Right atrium auricular region (tissue), 2 donors: ENCODE measurements at regions not wholly inside any gene's neighbourhood (a gene's known extent, or its start where the extent isn't known, plus 50 kb on each side); places are given as distances from the start of the nearest gene placed in this dataset.

ENCODE experiments used
- DNase-seq: peaks from one replicate; pipeline ENCODE4 v3.0.0-alpha.2; 2019; ENCODE audit warnings: low spot score
- H3K27ac ChIP-seq, 2 donors: fragments of 200-600 bp; sonication (generic); 1 replicate in 1 of 2; 2 replicates in 1 of 2; pipeline ENCODE4 v1.5.1; 2016 to 2019
- H3K27me3 ChIP-seq, 2 donors: fragments of 200-600 bp; sonication (generic); one replicate each; pipeline versions ENCODE4 v1.5.1 to v1.6.0; 2017 to 2019
- H3K36me3 ChIP-seq: fragments of 200-600 bp; sonication (generic); one replicate; pipeline ENCODE4 v1.5.1; 2016
- H3K4me1 ChIP-seq, 2 donors: fragments of 200-600 bp; sonication (generic); one replicate each; pipeline versions ENCODE4 v1.5.1 to v1.6.0; 2017 to 2019
- H3K4me3 ChIP-seq, 2 donors: fragments of 200-600 bp; sonication (generic); 1 replicate in 1 of 2; 2 replicates in 1 of 2; pipeline ENCODE4 v1.5.1; 2017 to 2019; ENCODE audit warnings: mild to moderate bottlenecking in 1 of 2, moderate library complexity in 1 of 2
- H3K9me3 ChIP-seq, 2 donors: fragments of 200-600 bp; sonication (generic); one replicate each; pipeline ENCODE4 v1.5.1; 2019
- TF ChIP-seq, protein P1 (sequence below), 2 donors: fragments of 200-600 bp; sonication (generic); IDR thresholded peaks; one replicate each; pipeline ENCODE4 v1.5.1; 2019; ENCODE audit warnings: antibody characterized with exemption in 2 of 2

DNA sequence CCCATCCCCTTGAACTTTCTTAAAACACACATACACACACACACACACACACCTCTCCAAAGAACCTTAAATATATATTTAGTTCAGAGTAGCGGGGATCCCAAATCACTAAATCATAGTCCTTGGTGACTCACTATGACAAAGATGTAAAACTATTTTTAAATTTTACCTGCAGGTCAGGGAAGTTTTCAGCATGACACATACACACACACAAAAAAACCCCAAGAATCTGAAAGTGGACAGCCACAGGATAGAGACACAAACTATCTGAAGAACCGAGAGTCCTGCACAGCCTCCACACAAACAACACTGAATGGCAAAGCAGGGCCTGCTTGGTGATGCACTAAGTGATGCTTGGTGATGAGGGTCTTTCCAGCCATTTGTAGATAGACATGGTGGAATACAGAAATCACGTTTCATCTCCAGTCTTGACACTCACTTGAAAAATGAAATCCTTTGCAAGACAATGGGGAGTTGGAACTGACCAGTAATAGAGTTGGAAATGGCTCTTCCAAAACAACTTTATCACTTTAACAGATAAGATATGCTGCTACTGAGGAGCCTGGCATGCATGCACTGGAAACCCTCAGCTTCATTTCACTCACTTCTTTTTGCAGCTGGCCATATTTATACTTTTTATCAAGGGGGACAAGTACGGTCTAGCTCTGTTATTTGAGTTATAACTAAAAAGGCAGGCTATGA lies 307.3 kb downstream of the RAPGEF2 start:
- Histone ChIP-seq H3K27ac (no peak overlapping the region), H3K9me3 (no peaks in the 10 kb centered on the region), H3K36me3 (no peaks in the 10 kb centered on the region), H3K27me3 (no peaks in the 10 kb centered on the region), H3K4me1 (peaks cover 0 to 6% of the 10 kb centered on the region in 2 donors), H3K4me3 (no peak overlapping the region)
- TF ChIP-seq, protein P1, sequence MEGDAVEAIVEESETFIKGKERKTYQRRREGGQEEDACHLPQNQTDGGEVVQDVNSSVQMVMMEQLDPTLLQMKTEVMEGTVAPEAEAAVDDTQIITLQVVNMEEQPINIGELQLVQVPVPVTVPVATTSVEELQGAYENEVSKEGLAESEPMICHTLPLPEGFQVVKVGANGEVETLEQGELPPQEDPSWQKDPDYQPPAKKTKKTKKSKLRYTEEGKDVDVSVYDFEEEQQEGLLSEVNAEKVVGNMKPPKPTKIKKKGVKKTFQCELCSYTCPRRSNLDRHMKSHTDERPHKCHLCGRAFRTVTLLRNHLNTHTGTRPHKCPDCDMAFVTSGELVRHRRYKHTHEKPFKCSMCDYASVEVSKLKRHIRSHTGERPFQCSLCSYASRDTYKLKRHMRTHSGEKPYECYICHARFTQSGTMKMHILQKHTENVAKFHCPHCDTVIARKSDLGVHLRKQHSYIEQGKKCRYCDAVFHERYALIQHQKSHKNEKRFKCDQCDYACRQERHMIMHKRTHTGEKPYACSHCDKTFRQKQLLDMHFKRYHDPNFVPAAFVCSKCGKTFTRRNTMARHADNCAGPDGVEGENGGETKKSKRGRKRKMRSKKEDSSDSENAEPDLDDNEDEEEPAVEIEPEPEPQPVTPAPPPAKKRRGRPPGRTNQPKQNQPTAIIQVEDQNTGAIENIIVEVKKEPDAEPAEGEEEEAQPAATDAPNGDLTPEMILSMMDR (IDR thresholded peaks at IDR 0.05): no peak
- no peak for DNase-seq

DNA sequence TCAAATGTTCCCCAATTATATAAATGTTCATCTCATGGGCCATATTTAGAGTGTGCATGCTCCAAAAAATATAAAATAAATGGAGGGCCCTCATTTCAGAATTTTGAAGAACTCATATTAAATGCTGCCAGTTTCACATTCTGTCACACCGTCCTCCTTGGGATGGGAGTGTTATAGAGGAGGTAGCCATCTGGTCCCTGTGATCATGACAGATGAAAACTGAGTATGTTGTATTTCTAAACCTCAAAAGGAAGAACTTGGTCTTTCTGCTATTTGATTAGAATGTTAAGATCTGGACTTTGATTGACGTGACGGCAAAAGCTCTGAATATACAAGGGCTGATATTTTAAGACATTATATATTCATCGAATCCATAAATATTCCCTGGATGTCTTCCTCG lies 308.0 kb downstream of the RAPGEF2 start:
- H3K4me1 ChIP-seq: peaks cover 0 to 6% of the 10 kb centered on the region in 2 donors
- H3K4me3 ChIP-seq: no peak overlapping the region
- no peak overlapping the region for H3K27ac ChIP-seq
- no peaks in the 10 kb centered on the region for H3K27me3 ChIP-seq
- DNase-seq: no peak
- H3K9me3 ChIP-seq: no peaks in the 10 kb centered on the region
- no peaks in the 10 kb centered on the region for H3K36me3 ChIP-seq
- TF ChIP-seq, protein P1 (IDR thresholded peaks at IDR 0.05): no peak

DNA sequence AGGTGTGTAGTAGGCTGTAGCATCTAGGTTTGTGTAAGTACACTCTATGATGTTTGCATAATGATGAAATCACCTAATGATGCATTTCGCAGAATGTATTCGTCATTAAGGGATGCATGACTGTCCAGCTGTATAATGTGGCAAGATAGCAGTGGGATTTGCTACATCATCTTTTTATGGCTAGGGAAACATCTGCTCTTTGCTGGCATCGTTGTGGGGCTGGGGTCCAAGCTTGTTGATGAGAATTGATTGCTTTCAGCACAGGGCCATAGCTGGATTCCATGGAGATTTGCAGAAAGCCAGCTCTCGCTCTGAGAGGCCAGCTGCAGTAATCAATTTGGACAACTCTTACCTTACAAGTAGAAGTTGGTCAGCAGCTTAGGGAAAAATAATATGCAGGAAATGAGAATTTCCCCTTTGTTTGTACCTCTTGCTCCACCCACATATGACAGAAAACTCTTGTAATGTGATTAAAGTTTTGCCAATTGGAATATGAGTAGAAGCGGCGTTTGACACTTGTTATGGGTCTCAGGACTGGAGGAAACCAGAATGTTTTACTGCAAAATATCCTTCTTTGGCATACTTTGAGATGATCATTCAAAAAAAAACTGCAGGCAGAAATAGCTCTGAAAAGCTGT lies 310.5 kb downstream of the RAPGEF2 start:
- no peak for DNase-seq
- no peak overlapping the region for H3K4me3 ChIP-seq
- TF ChIP-seq, protein P1 (IDR thresholded peaks at IDR 0.05): no peak
- H3K36me3 ChIP-seq: no peaks in the 10 kb centered on the region
- no peak overlapping the region for H3K27ac ChIP-seq
- H3K9me3 ChIP-seq: no peaks in the 10 kb centered on the region
- no peaks in the 10 kb centered on the region for H3K27me3 ChIP-seq
- H3K4me1 ChIP-seq: peaks cover 0 to 6% of the 10 kb centered on the region in 2 donors

DNA sequence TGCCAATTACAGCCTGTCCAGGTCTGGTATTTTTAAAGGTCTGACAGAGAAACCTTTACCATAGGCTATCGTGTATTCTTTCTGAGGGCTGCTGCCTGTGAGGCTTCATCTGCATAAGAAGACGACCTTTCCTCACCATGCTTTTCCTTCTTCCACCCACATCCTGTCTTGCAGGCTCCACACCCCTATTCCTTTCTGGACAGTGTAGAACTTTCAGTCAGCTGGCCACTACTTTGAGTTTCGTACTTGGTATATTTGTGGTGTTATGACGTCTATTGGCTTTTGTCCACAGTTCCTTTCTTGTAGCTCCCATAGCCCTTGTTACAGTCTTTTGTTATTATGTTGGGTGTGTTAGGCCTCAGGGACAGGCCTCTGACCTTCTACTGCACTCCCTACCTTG lies 311.4 kb downstream of the RAPGEF2 start:
- H3K36me3 ChIP-seq: no peaks in the 10 kb centered on the region
- H3K4me3 ChIP-seq: no peak overlapping the region
- peaks cover 0 to 6% of the 10 kb centered on the region in 2 donors for H3K4me1 ChIP-seq
- H3K27ac ChIP-seq: no peak overlapping the region
- H3K9me3 ChIP-seq: no peaks in the 10 kb centered on the region
- H3K27me3 ChIP-seq: no peaks in the 10 kb centered on the region
- TF ChIP-seq, protein P1 (IDR thresholded peaks at IDR 0.05): no peak
- no peak for DNase-seq

DNA sequence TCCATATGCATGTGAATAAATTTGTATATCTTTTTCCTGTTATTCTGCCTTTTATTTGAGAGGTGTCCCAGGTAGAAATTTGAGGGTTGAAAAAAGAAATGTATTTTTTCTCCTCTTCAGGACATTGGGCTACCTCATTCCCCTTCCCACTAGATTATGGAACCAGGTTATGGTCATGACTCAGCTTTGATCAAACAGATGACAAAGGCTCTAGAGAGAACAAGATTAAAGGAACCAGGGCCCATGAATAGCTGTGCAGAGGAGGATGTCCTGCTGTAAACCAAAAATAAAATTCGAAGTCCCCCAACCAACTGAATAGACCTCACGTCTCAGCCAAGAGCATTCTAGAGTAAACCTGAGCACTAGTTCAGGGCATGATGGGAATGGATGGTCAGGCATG lies 313.2 kb downstream of the RAPGEF2 start:
- Histone ChIP-seq H3K4me1 (no peaks in the 10 kb centered on the region), H3K36me3 (no peaks in the 10 kb centered on the region), H3K9me3 (no peaks in the 10 kb centered on the region), H3K4me3 (no peak overlapping the region), H3K27me3 (no peaks in the 10 kb centered on the region), H3K27ac (no peak overlapping the region)
- TF ChIP-seq, protein P1 (IDR thresholded peaks at IDR 0.05): no peak
- no peak for DNase-seq
